ENCODE measurements at regions not wholly inside any gene's neighbourhood (a gene's known extent, or its start where the extent isn't known, plus 50 kb on each side); places are given as distances from the start of the nearest gene placed in this dataset.

- no peak for TF ChIP-seq CTCF (IDR thresholded peaks at IDR 0.05; ENCODE audit: low read depth, low read length, missing control alignments)
- H3K4me3 ChIP-seq (replicated peaks; ENCODE audit: low read depth, low read length) = no peak overlapping the region
- no peak for DNase-seq (ENCODE audit: extremely low read depth, low read depth)
Measured at GRCh38 chr2:207401338-207401737, 128.4 kb upstream of the CREB1 start.

DNA sequence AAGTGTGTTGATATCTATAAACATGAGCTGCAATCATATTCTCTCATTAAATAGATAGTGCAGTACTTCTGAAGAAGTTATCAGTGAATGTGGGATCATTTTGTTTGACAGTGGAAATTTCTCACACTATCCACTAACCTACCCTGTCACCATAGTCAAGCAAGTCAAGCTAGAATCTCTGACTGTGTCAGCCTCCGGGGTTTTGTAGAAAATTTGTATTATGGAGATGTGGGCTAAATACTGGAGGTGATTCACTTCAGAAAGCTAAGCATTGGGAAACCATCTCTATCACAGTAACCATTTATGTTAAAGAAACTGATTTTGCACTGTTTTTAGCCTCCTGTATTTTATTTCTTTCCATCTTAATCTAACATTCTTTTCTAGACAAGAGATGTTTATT lies 126.6 kb upstream of the CREB1 start:
- no peak for DNase-seq (ENCODE audit: extremely low read depth, low read depth)
- no peak for TF ChIP-seq CTCF (IDR thresholded peaks at IDR 0.05; ENCODE audit: low read depth, low read length, missing control alignments)
- H3K4me3 ChIP-seq (replicated peaks; ENCODE audit: low read depth, low read length) = no peak overlapping the region

- DNase-seq (ENCODE audit: extremely low read depth, low read depth) = no peak
- TF ChIP-seq CTCF (IDR thresholded peaks at IDR 0.05; ENCODE audit: low read depth, low read length, missing control alignments) = no peak
- H3K4me3 ChIP-seq (replicated peaks; ENCODE audit: low read depth, low read length) = no peak overlapping the region
Measured at GRCh38 chr2:207403950-207404349, 125.8 kb upstream of the CREB1 start.

- TF ChIP-seq CTCF (IDR thresholded peaks at IDR 0.05; ENCODE audit: low read depth, low read length, missing control alignments) = no peak
- DNase-seq (ENCODE audit: extremely low read depth, low read depth) = no peak
- no peak overlapping the region for H3K4me3 ChIP-seq (replicated peaks; ENCODE audit: low read depth, low read length)
Measured at GRCh38 chr2:207405150-207405549, 124.6 kb upstream of the CREB1 start.

DNA sequence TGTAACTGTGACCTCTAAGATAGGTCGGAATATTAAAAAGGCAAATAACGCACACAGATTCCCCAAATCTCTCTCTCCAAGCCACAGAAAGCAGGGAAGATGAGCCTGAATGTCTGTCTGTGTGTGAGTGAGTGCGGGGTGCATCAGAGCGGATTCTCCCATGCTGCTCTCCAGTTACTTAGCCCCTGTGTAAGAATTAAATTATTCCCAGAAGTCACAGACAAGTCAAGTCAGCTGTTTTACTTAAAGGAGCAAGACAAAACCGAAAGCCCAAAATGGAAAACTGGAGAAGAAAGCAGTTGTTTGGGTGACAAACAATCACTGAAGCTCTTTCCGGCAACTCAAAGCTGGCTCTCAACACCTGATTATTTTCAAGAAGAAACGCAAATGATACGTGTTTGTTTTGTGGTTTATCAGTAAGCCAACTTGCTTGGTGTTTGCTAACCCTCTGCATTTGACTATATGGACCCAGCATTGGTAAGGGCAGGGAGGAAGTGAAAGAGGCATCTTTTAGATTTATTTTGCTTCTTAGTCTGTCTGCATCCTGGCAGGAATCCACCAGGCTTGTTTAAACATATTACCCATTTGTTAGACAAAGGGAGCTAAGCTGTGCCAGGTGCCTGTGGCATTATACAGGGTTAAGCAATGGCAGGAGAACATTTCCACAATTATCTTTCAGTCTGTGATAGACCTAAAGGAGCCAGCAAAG lies 121.5 kb upstream of the CREB1 start:
- no peak for DNase-seq (ENCODE audit: extremely low read depth, low read depth)
- no peak for TF ChIP-seq CTCF (IDR thresholded peaks at IDR 0.05; ENCODE audit: low read depth, low read length, missing control alignments)
- no peak overlapping the region for H3K4me3 ChIP-seq (replicated peaks; ENCODE audit: low read depth, low read length)

DNA sequence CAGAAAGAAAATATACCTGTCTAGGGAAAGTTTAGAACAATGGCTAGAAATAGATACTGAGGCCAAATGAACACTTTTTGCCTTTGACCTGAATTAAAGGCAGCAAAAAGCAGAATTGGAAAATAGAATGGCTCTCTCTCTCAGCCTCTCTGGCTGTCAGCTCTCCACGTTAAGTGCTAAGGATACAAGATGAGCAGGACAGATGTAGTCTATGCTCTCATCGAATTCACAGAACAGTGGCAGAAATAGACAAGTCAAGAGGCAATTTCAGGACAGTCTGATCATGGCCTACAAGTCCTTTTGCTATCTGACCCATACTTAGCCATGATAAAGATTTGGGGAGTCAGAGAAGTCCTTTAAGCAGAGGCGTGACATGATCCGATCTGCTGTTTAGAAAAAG lies 120.2 kb upstream of the CREB1 start:
- no peak for TF ChIP-seq CTCF (IDR thresholded peaks at IDR 0.05; ENCODE audit: low read depth, low read length, missing control alignments)
- no peak for DNase-seq (ENCODE audit: extremely low read depth, low read depth)
- H3K4me3 ChIP-seq (replicated peaks; ENCODE audit: low read depth, low read length) = no peak overlapping the region

- no peak for TF ChIP-seq CTCF (IDR thresholded peaks at IDR 0.05; ENCODE audit: low read depth, low read length, missing control alignments)
- H3K4me3 ChIP-seq (replicated peaks; ENCODE audit: low read depth, low read length) = no peak overlapping the region
- no peak for DNase-seq (ENCODE audit: extremely low read depth, low read depth)
Measured at GRCh38 chr2:207412787-207413310, 116.9 kb upstream of the CREB1 start.

Data from HFF-Myc (cell line).